ENCODE measurements at regions not wholly inside any gene's neighbourhood (a gene's known extent, or its start where the extent isn't known, plus 50 kb on each side); places are given as distances from the start of the nearest gene placed in this dataset.

GRCh38 chr10:20466731-20467130 is 430.4 kb downstream of the NEBL start:
- DNase-seq (ENCODE audit: low spot score) = no peak
- Histone ChIP-seq H3K27me3 (ENCODE audit: control insufficient read depth in 4 of 4, insufficient read depth in 4 of 4, low read length in 3 of 4) (no peaks in the 10 kb centered on the region), H3K4me1 (ENCODE audit: control insufficient read depth in 4 of 4, insufficient read depth in 4 of 4, low read length in 3 of 4) (no peaks in the 10 kb centered on the region), H3K36me3 (ENCODE audit: control insufficient read depth in 4 of 4, insufficient read depth in 3 of 4, low read depth in 1 of 4, low read length in 3 of 4) (no peaks in the 10 kb centered on the region), H3K4me3 (ENCODE audit: low read depth in 1 of 3, low read length in 3 of 3) (no peak overlapping the region), H3K27ac (ENCODE audit: low read depth in 1 of 2, low read length in 2 of 2) (no peak overlapping the region), H3K9ac (ENCODE audit: low read depth in 1 of 2, low read length in 2 of 2) (no peak overlapping the region), H3K9me3 (ENCODE audit: control insufficient read depth in 4 of 4, low read length in 3 of 4) (peaks cover 0 to 4% (median 1%) of the 10 kb centered on the region in 4 donors)
- TF ChIP-seq ATF3 (IDR thresholded peaks at IDR 0.05) (no peak), CTCF (IDR thresholded peaks at IDR 0.05; ENCODE audit: low read depth, low read length, missing input control) (no peak), MAX (IDR thresholded peaks at IDR 0.05) (no peak), NR2F2 (IDR thresholded peaks at IDR 0.05) (no peak), SP1 (IDR thresholded peaks at IDR 0.05) (no peak), HNF4A (conservative IDR thresholded peaks at IDR 0.05) (no peak), EGR1 (IDR thresholded peaks at IDR 0.05; ENCODE audit: low read depth in 2 of 2) (no peak)

- Histone ChIP-seq H3K9me3 (ENCODE audit: control insufficient read depth in 4 of 4, low read length in 3 of 4) (no peaks in the 10 kb centered on the region), H3K36me3 (ENCODE audit: control insufficient read depth in 4 of 4, insufficient read depth in 3 of 4, low read depth in 1 of 4, low read length in 3 of 4) (no peaks in the 10 kb centered on the region), H3K27ac (ENCODE audit: low read depth in 1 of 2, low read length in 2 of 2) (no peak overlapping the region), H3K9ac (ENCODE audit: low read depth in 1 of 2, low read length in 2 of 2) (no peak overlapping the region), H3K27me3 (ENCODE audit: control insufficient read depth in 4 of 4, insufficient read depth in 4 of 4, low read length in 3 of 4) (no peaks in the 10 kb centered on the region), H3K4me1 (ENCODE audit: control insufficient read depth in 4 of 4, insufficient read depth in 4 of 4, low read length in 3 of 4) (no peaks in the 10 kb centered on the region), H3K4me3 (ENCODE audit: low read depth in 1 of 3, low read length in 3 of 3) (no peak overlapping the region)
- 74% methylated on average over 2 of the region's 2 CpGs for WGBS
- no peak for TF ChIP-seq ATF3 (IDR thresholded peaks at IDR 0.05)
- TF ChIP-seq HNF4G (IDR thresholded peaks at IDR 0.05) = no peak
- TF ChIP-seq JUND (IDR thresholded peaks at IDR 0.05) = no peak
- TF ChIP-seq GABPA (IDR thresholded peaks at IDR 0.05 in 1 of 2, conservative IDR thresholded peaks at IDR 0.05 in 1 of 2) = no peak
- TF ChIP-seq MAX (IDR thresholded peaks at IDR 0.05) = no peak
- no peak for TF ChIP-seq HNF4A (conservative IDR thresholded peaks at IDR 0.05)
- no peak for TF ChIP-seq RAD21 (IDR thresholded peaks at IDR 0.05)
- no peak for TF ChIP-seq TAF1 (conservative IDR thresholded peaks at IDR 0.05)
- no peak for DNase-seq (ENCODE audit: low spot score)
Observed at GRCh38 chr10:20457649-20458048, 439.5 kb downstream of the NEBL start.

GRCh38 chr10:20455774-20456173 is 441.3 kb downstream of the NEBL start:
- no peaks in the 10 kb centered on the region for H3K36me3 ChIP-seq (ENCODE audit: control insufficient read depth in 4 of 4, insufficient read depth in 3 of 4, low read depth in 1 of 4, low read length in 3 of 4)
- H3K27me3 ChIP-seq (ENCODE audit: control insufficient read depth in 4 of 4, insufficient read depth in 4 of 4, low read length in 3 of 4) = no peaks in the 10 kb centered on the region
- no peak overlapping the region for H3K27ac ChIP-seq (ENCODE audit: low read depth in 1 of 2, low read length in 2 of 2)
- no peak overlapping the region for H3K4me3 ChIP-seq (ENCODE audit: low read depth in 1 of 3, low read length in 3 of 3)
- TF ChIP-seq NR2F2 (IDR thresholded peaks at IDR 0.05) (no peak), REST (IDR thresholded peaks at IDR 0.05) (no peak), MAX (IDR thresholded peaks at IDR 0.05) (no peak), RXRA (IDR thresholded peaks at IDR 0.05) (no peak), RAD21 (IDR thresholded peaks at IDR 0.05) (no peak), YY1 (IDR thresholded peaks at IDR 0.05) (no peak)
- no peaks in the 10 kb centered on the region for H3K9me3 ChIP-seq (ENCODE audit: control insufficient read depth in 4 of 4, low read length in 3 of 4)
- DNase-seq (ENCODE audit: low spot score) = no peak
- H3K4me1 ChIP-seq (ENCODE audit: control insufficient read depth in 4 of 4, insufficient read depth in 4 of 4, low read length in 3 of 4) = no peaks in the 10 kb centered on the region
- H3K9ac ChIP-seq (ENCODE audit: low read depth in 1 of 2, low read length in 2 of 2) = no peak overlapping the region
- 78% methylated on average over 4 of the region's 4 CpGs for WGBS

Measured in liver (tissue), 8 donors.